ENCODE measurements at regions not wholly inside any gene's neighbourhood (a gene's known extent, or its start where the extent isn't known, plus 50 kb on each side); places are given as distances from the start of the nearest gene placed in this dataset.

- in situ Hi-C loops (cut with HindIII; ENCODE audit: low sequenced_read_pairs): loop anchor here (5.0 kb wide), 1 partner anchor 33 kb away; no protein-coding TSS in a partner anchor
- no peak for TF ChIP-seq CTCF (IDR thresholded peaks at IDR 0.05; ENCODE audit: low read depth, low read length, missing control alignments)
- H3K4me3 ChIP-seq (ENCODE audit: low read depth, low read length): no peak overlapping the region
- no peak for DNase-seq (ENCODE audit: low read depth)
Measured at GRCh38 chr15:58329781-58330671, 101.8 kb upstream of the LIPC start.

- in situ Hi-C loops (cut with HindIII; ENCODE audit: low sequenced_read_pairs): loop anchor here (5.0 kb wide), 1 partner anchor 34 kb away; no protein-coding TSS in a partner anchor
- H3K4me3 ChIP-seq (ENCODE audit: low read depth, low read length): no peak overlapping the region
Measured at GRCh38 chr15:58330741-58331559, 100.8 kb upstream of the LIPC start.

GRCh38 chr15:58331560-58331912 lies 100.3 kb upstream of the LIPC start:
- H3K4me3 ChIP-seq (ENCODE audit: low read depth, low read length): no peak overlapping the region
- DNase-seq (ENCODE audit: low read depth): no peak
- no peak for TF ChIP-seq CTCF (IDR thresholded peaks at IDR 0.05; ENCODE audit: low read depth, low read length, missing control alignments)
- in situ Hi-C loops (cut with HindIII; ENCODE audit: low sequenced_read_pairs): loop anchor here (5.0 kb wide), 1 partner anchor 34 kb away; no protein-coding TSS in a partner anchor

More at GRCh38 chr15:58330741-58331559, 100.8 kb upstream of the LIPC start:
- no peak for TF ChIP-seq CTCF (IDR thresholded peaks at IDR 0.05; ENCODE audit: low read depth, low read length, missing control alignments)
- DNase-seq (ENCODE audit: low read depth): no peak

GRCh38 chr15:58331913-58332675 lies 99.7 kb upstream of the LIPC start:
- no peak overlapping the region for H3K4me3 ChIP-seq (ENCODE audit: low read depth, low read length)
- in situ Hi-C loops (cut with HindIII; ENCODE audit: low sequenced_read_pairs): loop anchor here (5.0 kb wide), 1 partner anchor 35 kb away; no protein-coding TSS in a partner anchor
- DNase-seq (ENCODE audit: low read depth): peak; percentile 93
- no peak for TF ChIP-seq CTCF (IDR thresholded peaks at IDR 0.05; ENCODE audit: low read depth, low read length, missing control alignments)

GRCh38 chr15:58332676-58333400 lies 99.0 kb upstream of the LIPC start:
- H3K4me3 ChIP-seq (ENCODE audit: low read depth, low read length): no peak overlapping the region
- TF ChIP-seq CTCF (IDR thresholded peaks at IDR 0.05; ENCODE audit: low read depth, low read length, missing control alignments): no peak
- DNase-seq (ENCODE audit: low read depth): no peak
- in situ Hi-C loops (cut with HindIII; ENCODE audit: low sequenced_read_pairs): loop anchor here (5.0 kb wide), 1 partner anchor 36 kb away; no protein-coding TSS in a partner anchor
